ENCODE measurements at regions not wholly inside any gene's neighbourhood (a gene's known extent, or its start where the extent isn't known, plus 50 kb on each side); places are given as distances from the start of the nearest gene placed in this dataset.

GRCh38 chr2:128593518-128593878, 274.8 kb upstream of the HS6ST1 start:
- TF ChIP-seq CTCF (IDR thresholded peaks at IDR 0.05) (no peak), POLR2A (IDR thresholded peaks at IDR 0.05) (no peak)

All from lower leg skin (tissue), 3 donors.